Ectodermal cell (in vitro differentiated cells): ENCODE measurements at regions not wholly inside any gene's neighbourhood (a gene's known extent, or its start where the extent isn't known, plus 50 kb on each side); places are given as distances from the start of the nearest gene placed in this dataset.

Experiments
- H3K27ac ChIP-seq: 2 replicates; pipeline ENCODE4 v1.7.0; 2013; ENCODE audit warnings: mild to moderate bottlenecking, low read depth, low read length; ENCODE audit not compliant: insufficient read depth, poor library complexity, severe bottlenecking
- H3K27me3 ChIP-seq: 2 replicates; pipeline ENCODE4 v1.7.0; 2013; ENCODE audit warnings: mild to moderate bottlenecking, low read length; ENCODE audit not compliant: insufficient read depth, control insufficient read depth, poor library complexity, severe bottlenecking
- H3K36me3 ChIP-seq: one replicate; pipeline ENCODE4 v1.7.0; 2013; ENCODE audit warnings: low read length; ENCODE audit not compliant: control insufficient read depth, insufficient read depth
- H3K4me1 ChIP-seq: one replicate; pipeline ENCODE4 v1.7.0; 2013; ENCODE audit warnings: low read length; ENCODE audit not compliant: control insufficient read depth, insufficient read depth
- H3K4me3 ChIP-seq: 2 replicates; pipeline ENCODE4 v1.7.0; 2013; ENCODE audit warnings: low read depth, low read length, control low read depth; ENCODE audit not compliant: insufficient read depth
- H3K9me3 ChIP-seq: 2 replicates; pipeline ENCODE4 v1.7.0; 2013; ENCODE audit warnings: mild to moderate bottlenecking, low read length, moderate library complexity; ENCODE audit not compliant: control insufficient read depth
- WGBS, 2 experiments: methylation state at CpG; one replicate each; pipeline ENCODE4 v1.1.7; 2013; ENCODE audit warnings: missing lambda C conversion rate in 2 of 2; 5-methylcytosine and 5-hydroxymethylcytosine counted together

GRCh38 chr6:23589811-23590210 lies 536.2 kb upstream of the NRSN1 start:
- H3K36me3 ChIP-seq, result no peaks in the 10 kb centered on the region
- no peaks in the 10 kb centered on the region for H3K4me1 ChIP-seq
- H3K27ac ChIP-seq, result no peak overlapping the region
- no peaks in the 10 kb centered on the region for H3K9me3 ChIP-seq
- no peak overlapping the region for H3K4me3 ChIP-seq
- 60 to 66% methylated on average over 2 of the region's 2 CpGs for WGBS, 2 experiments
- H3K27me3 ChIP-seq, result no peaks in the 10 kb centered on the region

- Histone ChIP-seq H3K4me1 (no peaks in the 10 kb centered on the region), H3K27me3 (no peaks in the 10 kb centered on the region), H3K27ac (no peak overlapping the region), H3K9me3 (no peaks in the 10 kb centered on the region), H3K4me3 (no peak overlapping the region), H3K36me3 (no peaks in the 10 kb centered on the region)
- 64 to 77% methylated on average over 1 of the region's 1 CpG for WGBS, 2 experiments
Observed at GRCh38 chr6:23590498-23591126, 535.4 kb upstream of the NRSN1 start.

DNA sequence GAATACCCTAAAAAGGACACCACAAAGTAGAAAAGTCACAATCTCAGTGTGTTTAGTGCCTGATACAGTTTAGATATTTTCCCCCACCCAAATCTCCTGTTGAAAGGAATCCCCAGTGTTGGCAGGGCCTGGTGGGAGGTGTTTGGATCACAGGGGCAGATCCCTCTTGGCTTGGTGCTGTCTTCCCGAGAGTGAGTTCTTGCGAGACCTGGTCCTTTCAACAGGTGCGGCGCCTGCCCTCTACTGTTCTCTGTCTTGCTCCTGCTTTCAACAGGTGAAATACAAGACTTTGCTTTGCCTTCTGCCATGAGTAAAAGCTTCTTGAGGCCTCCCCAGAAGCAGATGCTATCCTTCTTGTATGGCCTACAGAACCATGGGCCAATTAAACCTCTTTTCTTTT lies 534.3 kb upstream of the NRSN1 start:
- H3K9me3 ChIP-seq, result no peaks in the 10 kb centered on the region
- no peaks in the 10 kb centered on the region for H3K4me1 ChIP-seq
- no peak overlapping the region for H3K4me3 ChIP-seq
- no peaks in the 10 kb centered on the region for H3K36me3 ChIP-seq
- 89 to 91% methylated on average over 4 of the region's 4 CpGs for WGBS, 2 experiments
- no peak overlapping the region for H3K27ac ChIP-seq
- no peaks in the 10 kb centered on the region for H3K27me3 ChIP-seq

DNA sequence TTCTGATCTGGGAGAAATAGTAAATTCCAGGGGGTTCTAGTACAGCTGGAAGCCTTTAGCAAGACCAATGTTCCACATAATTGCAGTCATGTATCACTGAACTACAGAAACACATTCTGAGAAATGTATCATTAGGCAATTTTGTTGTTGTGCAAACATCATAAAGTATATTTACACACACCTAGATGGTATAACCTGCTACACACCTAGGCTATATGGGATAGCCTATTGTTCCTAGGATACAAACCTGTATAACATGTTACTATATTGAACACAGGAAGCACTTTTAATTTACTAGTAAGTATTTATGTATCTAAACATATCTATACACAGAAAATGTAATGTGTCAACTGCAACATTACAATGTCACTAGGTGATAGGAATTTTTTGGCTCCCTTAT lies 525.9 kb upstream of the NRSN1 start:
- no peak overlapping the region for H3K27ac ChIP-seq
- no peaks in the 10 kb centered on the region for H3K36me3 ChIP-seq
- H3K4me1 ChIP-seq, result no peaks in the 10 kb centered on the region
- no peaks in the 10 kb centered on the region for H3K9me3 ChIP-seq
- H3K4me3 ChIP-seq, result no peak overlapping the region
- H3K27me3 ChIP-seq, result no peaks in the 10 kb centered on the region

- 92 to 93% methylated on average over 1 of the region's 1 CpG for WGBS, 2 experiments
- no peak overlapping the region for H3K4me3 ChIP-seq
- H3K36me3 ChIP-seq, result no peaks in the 10 kb centered on the region
- H3K27ac ChIP-seq, result no peak overlapping the region
- H3K9me3 ChIP-seq, result no peaks in the 10 kb centered on the region
- no peaks in the 10 kb centered on the region for H3K4me1 ChIP-seq
- H3K27me3 ChIP-seq, result no peaks in the 10 kb centered on the region
Observed at GRCh38 chr6:23601811-23602345, 524.1 kb upstream of the NRSN1 start.

- H3K27me3 ChIP-seq, result no peaks in the 10 kb centered on the region
- no peak overlapping the region for H3K4me3 ChIP-seq
- H3K27ac ChIP-seq, result no peak overlapping the region
- 96% methylated on average over 5 of the region's 5 CpGs for WGBS, 2 experiments
- H3K9me3 ChIP-seq, result no peaks in the 10 kb centered on the region
- no peaks in the 10 kb centered on the region for H3K36me3 ChIP-seq
- no peaks in the 10 kb centered on the region for H3K4me1 ChIP-seq
Observed at GRCh38 chr6:23608931-23609435, 517.0 kb upstream of the NRSN1 start.

DNA sequence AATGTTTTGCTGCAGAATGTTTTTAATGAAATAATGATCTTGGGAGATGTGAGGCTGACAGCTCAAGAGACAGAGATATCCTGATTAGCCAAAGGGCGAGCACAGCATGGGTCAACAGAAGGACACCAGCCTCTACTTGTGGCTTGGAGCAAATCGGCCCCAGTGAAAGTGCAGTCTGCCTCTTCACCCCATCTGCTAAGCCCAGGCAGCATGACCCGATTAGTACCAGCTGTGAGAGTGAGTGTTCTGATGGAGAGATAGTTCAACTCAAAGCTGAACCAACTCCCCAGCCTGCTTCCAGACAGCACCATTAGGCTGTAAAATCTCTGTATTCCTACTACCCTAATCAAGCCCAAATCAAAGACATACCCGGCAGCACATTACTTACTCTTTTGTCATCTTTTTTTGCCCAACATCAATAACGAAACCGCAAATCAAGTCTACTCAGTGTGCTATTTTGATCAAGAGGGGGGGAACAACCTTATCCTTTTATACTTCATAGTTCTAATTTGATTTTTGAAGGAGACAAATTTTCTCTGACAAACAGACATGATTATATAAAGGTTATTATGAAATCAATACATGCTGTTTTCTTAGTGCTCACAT lies 514.1 kb upstream of the NRSN1 start:
- Histone ChIP-seq H3K27ac (no peak overlapping the region), H3K4me1 (no peaks in the 10 kb centered on the region), H3K4me3 (no peak overlapping the region), H3K36me3 (no peaks in the 10 kb centered on the region), H3K27me3 (no peaks in the 10 kb centered on the region), H3K9me3 (no peaks in the 10 kb centered on the region)
- WGBS, 2 experiments, result 83 to 90% methylated on average over 5 to 6 of the region's 6 CpGs

DNA sequence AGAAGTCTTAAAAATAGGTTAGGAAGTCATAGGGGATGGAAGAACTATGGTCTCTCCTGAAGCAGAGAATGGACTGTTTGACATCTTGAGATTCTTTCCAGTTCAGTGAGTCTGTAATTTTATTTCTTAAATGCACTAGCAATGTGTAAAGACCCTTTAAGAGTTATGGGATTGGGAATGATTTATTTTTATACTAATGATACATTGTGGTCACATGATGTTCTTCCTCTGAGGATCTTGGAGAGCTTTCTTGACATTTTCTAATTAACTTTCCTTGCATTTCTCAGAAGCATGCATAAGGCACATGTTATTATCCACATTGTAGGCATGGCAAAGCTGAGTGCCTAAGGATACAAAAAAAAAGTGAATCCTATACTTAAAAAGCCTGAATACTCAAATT lies 507.6 kb upstream of the NRSN1 start:
- Histone ChIP-seq H3K9me3 (no peaks in the 10 kb centered on the region), H3K36me3 (no peaks in the 10 kb centered on the region), H3K4me3 (no peak overlapping the region), H3K27ac (no peak overlapping the region), H3K4me1 (peaks cover 10% of the 10 kb centered on the region), H3K27me3 (no peaks in the 10 kb centered on the region)

DNA sequence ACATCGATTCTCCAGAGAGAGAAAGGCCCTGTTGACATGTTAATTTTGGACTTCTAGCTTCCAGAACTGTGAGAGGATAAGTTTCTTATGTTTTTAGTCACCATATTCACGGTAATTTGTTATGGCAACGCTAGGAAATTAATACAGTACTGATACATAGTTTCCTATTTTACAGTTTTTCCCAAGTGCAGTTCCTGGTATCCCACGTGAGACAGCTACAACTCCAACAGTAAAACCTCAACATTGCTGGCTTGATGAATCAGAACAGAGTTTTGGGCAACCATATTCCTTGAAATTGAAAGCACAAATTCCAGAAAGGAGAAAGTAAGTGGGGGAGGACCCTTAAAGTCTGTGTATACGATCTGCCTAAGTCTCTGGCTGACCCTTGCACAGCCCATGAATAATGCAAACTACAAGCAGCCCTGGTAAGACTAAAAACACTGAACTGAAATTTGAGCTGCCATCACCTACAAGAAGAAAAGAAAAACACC lies 505.1 kb upstream of the NRSN1 start:
- Histone ChIP-seq H3K4me1 (peaks cover 10% of the 10 kb centered on the region), H3K36me3 (no peaks in the 10 kb centered on the region), H3K27me3 (no peaks in the 10 kb centered on the region), H3K4me3 (no peak overlapping the region), H3K9me3 (no peaks in the 10 kb centered on the region), H3K27ac (no peak overlapping the region)
- 33 to 39% methylated on average over 5 of the region's 5 CpGs for WGBS, 2 experiments

GRCh38 chr6:23630726-23631635 lies 495.0 kb upstream of the NRSN1 start:
- Histone ChIP-seq H3K36me3 (no peaks in the 10 kb centered on the region), H3K4me3 (no peak overlapping the region), H3K4me1 (no peaks in the 10 kb centered on the region), H3K27me3 (no peaks in the 10 kb centered on the region), H3K9me3 (no peaks in the 10 kb centered on the region), H3K27ac (no peak overlapping the region)
- 94% methylated on average over 6 of the region's 6 CpGs for WGBS, 2 experiments
